Gastrocnemius medialis (tissue), 4 donors: ENCODE measurements at regions not wholly inside any gene's neighbourhood (a gene's known extent, or its start where the extent isn't known, plus 50 kb on each side); places are given as distances from the start of the nearest gene placed in this dataset.

Experiments
- CTCF ChIP-seq, 5 experiments: fragments of 450-650 bp in 3 of 5; fragments of 200-600 bp in 2 of 5; sonication (generic) in 2 of 5; IDR thresholded peaks in 4 of 5; conservative IDR thresholded peaks in 1 of 5; 1 replicate in 4 of 5; 2 replicates in 1 of 5; pipeline ENCODE4 v1.5.1; 2016 to 2019; ENCODE audit warnings: antibody characterized with exemption in 5 of 5, mild to moderate bottlenecking in 3 of 5, moderate library complexity in 3 of 5
- POLR2A ChIP-seq, 2 donors: fragments of 450-650 bp; IDR thresholded peaks; one replicate each; pipeline ENCODE4 v1.6.1; 2017; ENCODE audit warnings: antibody characterized with exemption in 2 of 2, mild to moderate bottlenecking in 2 of 2, moderate library complexity in 2 of 2

GRCh38 chr1:73587080-73587479 is 610.9 kb downstream of the LRRIQ3 start:
- TF ChIP-seq CTCF (IDR thresholded peaks at IDR 0.05 in 4 of 5, conservative IDR thresholded peaks at IDR 0.05 in 1 of 5) (no peak), POLR2A (IDR thresholded peaks at IDR 0.05) (no peak)
